ENCODE measurements at regions not wholly inside any gene's neighbourhood (a gene's known extent, or its start where the extent isn't known, plus 50 kb on each side); places are given as distances from the start of the nearest gene placed in this dataset.
A peak's percentile ranks its signal among the peaks of the same experiment; 100 is the strongest.
"Not testable (repeated sequence)": the region's sequence is repeated elsewhere in the genome, so short reads cannot be mapped to it uniquely, and the experiment has no call there.

GRCh38 chr12:40172879-40173278, 51.9 kb upstream of the LRRK2 start:
- DNase-seq, result no peak

GRCh38 chr12:40171501-40171900, 53.3 kb upstream of the LRRK2 start:
- DNase-seq, result no peak

- no peak for DNase-seq
Observed at GRCh38 chr12:40171066-40171465, 53.7 kb upstream of the LRRK2 start.

GRCh38 chr12:40170593-40170992, 54.2 kb upstream of the LRRK2 start:
- DNase-seq, result peak; percentile 14

- no peak for DNase-seq
Observed at GRCh38 chr12:40168868-40169267, 55.9 kb upstream of the LRRK2 start.

GRCh38 chr12:40168419-40168818, 56.4 kb upstream of the LRRK2 start:
- not testable (repeated sequence) for DNase-seq

- no peak for DNase-seq
Observed at GRCh38 chr12:40168001-40168400, 56.8 kb upstream of the LRRK2 start.

- no peak for DNase-seq
Observed at GRCh38 chr12:40165179-40165578, 59.3 kb upstream of the SLC2A13 start.

GRCh38 chr12:40164034-40164433, 58.2 kb upstream of the SLC2A13 start:
- no peak for DNase-seq

- no peak for DNase-seq
Observed at GRCh38 chr12:40162033-40162432, 56.2 kb upstream of the SLC2A13 start.

GRCh38 chr12:40158592-40159111, 52.8 kb upstream of the SLC2A13 start:
- DNase-seq, result peak; percentile 1

- DNase-seq, result no peak
Observed at GRCh38 chr12:40157336-40157735, 51.5 kb upstream of the SLC2A13 start.

- DNase-seq, result no peak
Observed at GRCh38 chr12:40156021-40156764, 50.3 kb upstream of the SLC2A13 start.

All from SHP77 treated with DMSO at 0.1 percent for 48 hours (cell line).